ENCODE measurements at regions not wholly inside any gene's neighbourhood (a gene's known extent, or its start where the extent isn't known, plus 50 kb on each side); places are given as distances from the start of the nearest gene placed in this dataset.

- Histone ChIP-seq H3K27ac (peak overlapping the region in 2 of 4 donors; percentile 34 to 39), H3K9me3 (no peaks in the 10 kb centered on the region), H3K36me3 (no peaks in the 10 kb centered on the region), H3K4me3 (no peak overlapping the region), H3K27me3 (no peaks in the 10 kb centered on the region), H3K4me1 (peaks cover 7 to 36% (median 12%) of the 10 kb centered on the region in 3 donors)
- no peak for DNase-seq
- intact Hi-C loops (cut with DNase I) = loop anchor here (5.0 kb wide), 2 partner anchors 227 to 287 kb away; partner anchors contain the start of gene ABCA1
- TF ChIP-seq, protein P1, sequence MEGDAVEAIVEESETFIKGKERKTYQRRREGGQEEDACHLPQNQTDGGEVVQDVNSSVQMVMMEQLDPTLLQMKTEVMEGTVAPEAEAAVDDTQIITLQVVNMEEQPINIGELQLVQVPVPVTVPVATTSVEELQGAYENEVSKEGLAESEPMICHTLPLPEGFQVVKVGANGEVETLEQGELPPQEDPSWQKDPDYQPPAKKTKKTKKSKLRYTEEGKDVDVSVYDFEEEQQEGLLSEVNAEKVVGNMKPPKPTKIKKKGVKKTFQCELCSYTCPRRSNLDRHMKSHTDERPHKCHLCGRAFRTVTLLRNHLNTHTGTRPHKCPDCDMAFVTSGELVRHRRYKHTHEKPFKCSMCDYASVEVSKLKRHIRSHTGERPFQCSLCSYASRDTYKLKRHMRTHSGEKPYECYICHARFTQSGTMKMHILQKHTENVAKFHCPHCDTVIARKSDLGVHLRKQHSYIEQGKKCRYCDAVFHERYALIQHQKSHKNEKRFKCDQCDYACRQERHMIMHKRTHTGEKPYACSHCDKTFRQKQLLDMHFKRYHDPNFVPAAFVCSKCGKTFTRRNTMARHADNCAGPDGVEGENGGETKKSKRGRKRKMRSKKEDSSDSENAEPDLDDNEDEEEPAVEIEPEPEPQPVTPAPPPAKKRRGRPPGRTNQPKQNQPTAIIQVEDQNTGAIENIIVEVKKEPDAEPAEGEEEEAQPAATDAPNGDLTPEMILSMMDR (IDR thresholded peaks at IDR 0.05) = peak in 1 of 6 experiments; percentile 5
- TF ChIP-seq POLR2A (IDR thresholded peaks at IDR 0.05) = no peak
- WGBS, 2 donors = 20 to 27% methylated on average over 2 of the region's 2 CpGs
Observed at GRCh38 chr9:105154723-105155191, 89.7 kb upstream of the SLC44A1 start.

DNA sequence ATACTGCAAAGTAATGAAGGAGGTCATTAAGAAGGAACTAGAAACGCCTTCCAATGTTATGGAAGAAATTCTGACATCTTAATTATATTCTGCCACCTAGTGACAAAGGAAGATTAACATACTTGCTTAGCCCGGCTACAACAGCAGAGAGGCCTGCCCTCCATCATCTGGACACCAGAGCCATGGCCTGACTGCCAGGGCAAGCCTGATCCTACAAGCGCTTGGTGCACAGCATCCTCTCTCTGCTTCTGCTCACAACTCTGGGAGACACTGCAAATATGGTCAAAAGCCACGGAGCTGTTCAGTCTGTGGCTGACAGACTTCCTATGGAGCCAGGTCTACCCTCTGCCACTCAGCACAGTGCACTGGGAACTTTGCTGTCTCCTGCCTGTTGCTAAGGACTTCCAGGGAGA is 87.3 kb upstream of the SLC44A1 start:
- TF ChIP-seq, protein P1 (IDR thresholded peaks at IDR 0.05) = peak; percentile 41 to 67 (median 54)
- no peak for TF ChIP-seq POLR2A (IDR thresholded peaks at IDR 0.05)
- no peak for DNase-seq
- intact Hi-C loops (cut with DNase I) = loop anchor here (5.0 kb wide), 2 partner anchors 230 to 290 kb away; partner anchors contain the start of gene ABCA1
- no peaks in the 10 kb centered on the region for H3K9me3 ChIP-seq
- no peaks in the 10 kb centered on the region for H3K36me3 ChIP-seq
- peak overlapping the region in 3 of 4 donors; percentile 19 to 54 (median 52) for H3K27ac ChIP-seq
- H3K4me1 ChIP-seq = peaks cover 7 to 23% (median 7%) of the 10 kb centered on the region in 3 donors
- no peak overlapping the region for H3K4me3 ChIP-seq
- no peaks in the 10 kb centered on the region for H3K27me3 ChIP-seq
- WGBS, 2 donors = 0 to 9% methylated on average over 2 to 4 of the region's 4 CpGs

GRCh38 chr9:105158020-105158419 is 86.4 kb upstream of the SLC44A1 start:
- intact Hi-C loops (cut with DNase I) = loop anchor here (5.0 kb wide), 2 partner anchors 231 to 291 kb away; partner anchors contain the start of gene ABCA1
- TF ChIP-seq, protein P1 (IDR thresholded peaks at IDR 0.05) = no peak
- TF ChIP-seq POLR2A (IDR thresholded peaks at IDR 0.05) = no peak
- H3K36me3 ChIP-seq = no peaks in the 10 kb centered on the region
- DNase-seq = no peak
- H3K27ac ChIP-seq = peak overlapping the region in 1 of 4 donors; percentile 20
- H3K27me3 ChIP-seq = no peaks in the 10 kb centered on the region
- H3K4me3 ChIP-seq = no peak overlapping the region
- 86 to 92% methylated on average over 12 of the region's 12 CpGs for WGBS, 2 donors
- peaks cover 7 to 23% (median 7%) of the 10 kb centered on the region in 3 donors for H3K4me1 ChIP-seq
- no peaks in the 10 kb centered on the region for H3K9me3 ChIP-seq

- H3K27ac ChIP-seq = no peak overlapping the region
- TF ChIP-seq, protein P1 (IDR thresholded peaks at IDR 0.05) = no peak
- peaks cover 7 to 23% (median 7%) of the 10 kb centered on the region in 3 donors for H3K4me1 ChIP-seq
- no peaks in the 10 kb centered on the region for H3K36me3 ChIP-seq
- no peak for DNase-seq
- no peaks in the 10 kb centered on the region for H3K9me3 ChIP-seq
- H3K4me3 ChIP-seq = no peak overlapping the region
- 79 to 82% methylated on average over 5 of the region's 5 CpGs for WGBS, 2 donors
- intact Hi-C loops (cut with DNase I) = loop anchor here (5.0 kb wide), 2 partner anchors 232 to 292 kb away; partner anchors contain the start of gene ABCA1
- H3K27me3 ChIP-seq = no peaks in the 10 kb centered on the region
Observed at GRCh38 chr9:105158898-105159297, 85.6 kb upstream of the SLC44A1 start.

GRCh38 chr9:105168870-105169319 is 75.6 kb upstream of the SLC44A1 start:
- no peak for DNase-seq
- 54 to 64% methylated on average over 3 of the region's 3 CpGs for WGBS, 2 donors
- Histone ChIP-seq H3K4me3 (no peak overlapping the region), H3K4me1 (no peaks in the 10 kb centered on the region), H3K27me3 (no peaks in the 10 kb centered on the region), H3K27ac (no peak overlapping the region), H3K9me3 (no peaks in the 10 kb centered on the region), H3K36me3 (no peaks in the 10 kb centered on the region)
- intact Hi-C loops (cut with DNase I) = no loop called here
- TF ChIP-seq, protein P1 (IDR thresholded peaks at IDR 0.05) = no peak
- TF ChIP-seq POLR2A (IDR thresholded peaks at IDR 0.05) = no peak
